ENCODE measurements at regions not wholly inside any gene's neighbourhood (a gene's known extent, or its start where the extent isn't known, plus 50 kb on each side); places are given as distances from the start of the nearest gene placed in this dataset.
"Not testable (repeated sequence)": the region's sequence is repeated elsewhere in the genome, so short reads cannot be mapped to it uniquely, and the experiment has no call there.

DNA sequence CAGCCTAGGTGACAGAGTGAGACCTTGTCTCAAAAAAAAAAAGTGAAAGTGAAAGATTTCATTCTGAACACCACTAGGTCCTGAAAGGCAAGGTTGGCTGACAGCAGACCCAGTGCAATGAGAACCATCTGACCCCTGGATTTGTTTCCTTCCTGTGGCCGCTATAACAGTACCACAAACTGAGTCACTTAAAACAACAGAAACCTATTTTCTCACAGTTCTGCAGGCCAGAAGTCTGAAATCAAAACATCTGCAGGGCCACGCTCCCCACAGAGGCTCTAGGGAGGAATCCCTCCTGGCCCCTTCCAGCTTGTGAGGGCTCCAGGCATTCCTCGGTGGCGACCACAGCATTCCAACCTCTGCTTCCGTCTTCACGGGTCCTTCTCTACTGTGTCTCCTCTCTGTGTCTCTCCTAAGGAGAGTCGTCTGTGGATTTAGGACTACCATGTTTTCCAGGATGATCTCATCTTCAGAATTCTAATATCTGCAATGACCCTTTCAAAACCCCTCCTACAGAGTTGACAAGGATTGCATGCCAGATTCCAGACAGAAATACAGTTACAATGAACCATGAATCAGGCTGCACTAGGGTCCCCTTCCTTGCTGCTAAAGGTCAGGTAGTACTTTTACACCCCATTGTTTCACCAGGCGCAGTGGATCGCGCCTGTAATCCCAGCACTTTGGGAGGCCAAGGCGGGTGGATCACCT is 78.0 kb upstream of the ADGRL1 start:
- DNase-seq (ENCODE audit: low read depth), result peak; percentile 97

DNA sequence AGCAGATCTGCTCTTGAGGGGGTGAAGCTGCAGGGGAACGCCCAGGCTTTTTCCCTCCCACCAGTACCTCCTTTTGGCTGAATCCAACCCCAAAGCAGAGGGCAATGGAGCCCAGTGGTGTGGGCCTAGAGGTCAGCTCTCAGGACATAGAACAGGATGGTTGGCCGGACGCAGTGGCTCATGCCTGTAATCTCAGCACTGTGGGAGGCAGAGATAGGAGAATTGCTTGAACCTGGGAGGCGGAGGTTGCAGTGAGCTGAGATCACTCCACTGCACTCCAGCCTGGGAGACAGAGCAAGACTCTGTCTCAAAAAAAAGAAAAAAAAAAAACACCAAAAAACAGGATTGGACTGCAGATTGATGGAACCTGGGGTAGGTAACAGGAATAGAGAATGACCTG is 73.3 kb upstream of the ADGRL1 start:
- DNase-seq (ENCODE audit: low read depth), result not testable (repeated sequence)

- DNase-seq (ENCODE audit: low read depth), result no peak
Observed at GRCh38 chr19:14277608-14278007, 71.6 kb upstream of the ADGRL1 start.

GRCh38 chr19:14275823-14276222 is 69.9 kb upstream of the ADGRL1 start:
- DNase-seq (ENCODE audit: low read depth), result not testable (repeated sequence)

- DNase-seq (ENCODE audit: low read depth), result no peak
Observed at GRCh38 chr19:14272623-14273022, 66.7 kb upstream of the ADGRL1 start.

DNA sequence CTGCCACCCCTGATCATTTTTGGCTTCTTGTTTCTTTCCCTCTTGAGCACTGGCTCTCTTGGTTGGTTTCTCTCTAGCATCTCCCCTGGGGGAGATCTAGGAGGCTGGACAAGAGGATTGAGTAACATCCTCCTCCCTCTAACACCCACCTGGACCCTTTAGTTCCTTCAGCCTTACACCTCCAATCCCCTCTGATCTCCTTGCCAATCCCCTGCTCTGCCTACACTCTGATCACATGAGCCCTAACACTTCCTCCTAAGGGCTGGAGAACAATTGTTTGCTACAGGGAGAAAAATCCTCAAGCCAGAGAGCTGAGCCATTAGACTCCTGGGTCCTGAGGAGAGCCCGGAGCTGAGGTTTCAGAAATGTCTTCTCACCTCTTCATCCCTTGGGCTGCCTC is 65.9 kb upstream of the ADGRL1 start:
- DNase-seq (ENCODE audit: low read depth), result no peak

- not testable (repeated sequence) for DNase-seq (ENCODE audit: low read depth)
Observed at GRCh38 chr19:14270557-14270956, 64.6 kb upstream of the ADGRL1 start.

DNA sequence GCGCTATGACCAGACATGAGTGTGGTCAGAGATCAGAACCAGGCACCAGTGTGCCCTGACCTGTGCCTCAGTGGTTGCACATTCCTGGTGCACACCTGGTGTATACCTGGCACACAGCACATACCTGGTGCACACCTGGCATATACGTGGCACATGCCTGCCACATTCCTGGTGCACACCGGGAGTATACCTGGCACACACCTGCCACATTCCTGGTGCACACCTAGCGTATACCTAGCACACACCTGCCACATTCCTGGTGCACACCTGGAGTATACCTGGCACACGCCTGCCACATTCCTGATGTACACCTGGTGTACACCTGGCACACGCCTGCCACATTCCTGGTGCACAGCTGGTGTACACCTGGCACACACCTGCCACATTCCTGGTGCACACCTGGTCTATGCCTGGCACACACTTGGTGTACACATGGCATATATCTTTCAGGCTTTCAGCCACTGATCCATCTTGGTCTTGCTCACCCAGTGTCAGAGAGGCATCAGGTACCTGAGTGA is 61.3 kb upstream of the ADGRL1 start:
- DNase-seq (ENCODE audit: low read depth), result no peak

DNA sequence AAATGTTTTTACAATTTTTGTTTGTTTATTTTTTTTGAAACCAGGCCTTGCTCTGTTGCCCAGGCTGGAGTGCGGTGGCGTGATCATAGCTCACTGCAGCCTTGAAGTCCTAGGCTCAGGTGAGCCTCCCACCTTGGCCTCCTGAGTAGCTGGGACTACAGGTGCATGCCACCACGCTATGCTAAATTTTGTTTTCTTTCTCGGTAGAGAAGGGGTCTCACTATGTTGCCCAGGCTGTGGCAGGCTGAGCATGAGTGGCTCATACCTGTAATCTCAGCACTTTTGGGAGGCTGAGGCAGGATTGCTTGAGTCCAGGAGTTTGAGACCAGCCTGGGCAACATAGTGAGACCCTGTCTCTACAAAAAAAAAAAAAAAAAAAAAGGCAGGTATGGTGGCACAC is 60.2 kb upstream of the ADGRL1 start:
- not testable (repeated sequence) for DNase-seq (ENCODE audit: low read depth)

- no peak for DNase-seq (ENCODE audit: low read depth)
Observed at GRCh38 chr19:14265290-14266036, 59.5 kb upstream of the ADGRL1 start.

DNA sequence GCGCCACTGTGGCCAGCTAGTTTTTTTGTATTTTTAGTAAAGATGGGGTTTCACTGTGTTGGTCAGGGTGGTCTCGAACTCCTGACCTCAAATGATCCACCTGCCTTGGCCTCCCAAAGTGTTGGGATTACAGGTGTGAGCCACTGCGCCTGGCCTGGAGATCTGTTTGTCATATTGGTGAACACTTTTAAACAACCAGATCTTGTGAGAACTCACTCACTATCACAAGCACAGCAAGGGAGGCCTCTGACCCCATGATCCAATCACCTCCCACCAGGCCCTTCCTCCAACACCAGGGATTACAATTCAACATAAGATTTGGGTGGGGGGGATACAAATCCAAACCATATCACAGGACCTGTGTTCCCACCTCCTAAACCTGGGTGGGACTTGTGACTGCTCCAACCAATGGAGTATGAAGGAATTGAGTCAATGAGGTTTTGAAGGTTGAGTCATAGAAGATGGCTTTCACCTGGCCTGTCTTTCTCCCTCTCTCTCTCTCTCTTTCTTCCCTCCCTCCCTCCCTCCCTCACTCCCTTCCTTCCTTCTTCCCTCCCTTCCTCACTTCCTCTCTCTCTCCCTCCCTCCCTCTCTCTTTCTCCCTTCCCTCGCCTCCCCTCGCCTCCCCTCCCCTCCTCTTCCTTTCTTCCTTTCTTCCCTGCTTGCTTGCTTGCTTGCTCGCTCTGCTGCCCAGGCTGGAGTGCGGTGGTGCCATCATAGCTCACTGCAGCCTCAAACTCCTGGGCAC is 50.1 kb upstream of the ADGRL1 start:
- peak; percentile 45 for DNase-seq (ENCODE audit: low read depth)
